ENCODE measurements at regions not wholly inside any gene's neighbourhood (a gene's known extent, or its start where the extent isn't known, plus 50 kb on each side); places are given as distances from the start of the nearest gene placed in this dataset.

GRCh38 chr7:94067506-94067905 is 63.4 kb upstream of the BET1 start:
- WGBS, 2 donors, result 85 to 95% methylated on average over 3 of the region's 3 CpGs
- no peak for DNase-seq (ENCODE audit: low spot score in 2 of 2)
- no peaks in the 10 kb centered on the region for H3K36me3 ChIP-seq
- H3K4me3 ChIP-seq, result no peak overlapping the region
- H3K9me3 ChIP-seq, result no peaks in the 10 kb centered on the region
- no peaks in the 10 kb centered on the region for H3K4me1 ChIP-seq
- H3K27me3 ChIP-seq, result no peaks in the 10 kb centered on the region
- no peak overlapping the region for H3K27ac ChIP-seq
- TF ChIP-seq EP300 (IDR thresholded peaks at IDR 0.05), result no peak
- no peak for TF ChIP-seq POLR2A (IDR thresholded peaks at IDR 0.05)
- TF ChIP-seq CTCF (IDR thresholded peaks at IDR 0.05), result no peak

GRCh38 chr7:94069162-94069739 is 65.1 kb upstream of the BET1 start:
- no peaks in the 10 kb centered on the region for H3K4me1 ChIP-seq
- H3K36me3 ChIP-seq, result no peaks in the 10 kb centered on the region
- H3K27ac ChIP-seq, result no peak overlapping the region
- no peaks in the 10 kb centered on the region for H3K27me3 ChIP-seq
- DNase-seq (ENCODE audit: low spot score in 2 of 2), result no peak
- TF ChIP-seq EP300 (IDR thresholded peaks at IDR 0.05) (no peak), CTCF (IDR thresholded peaks at IDR 0.05) (no peak), POLR2A (IDR thresholded peaks at IDR 0.05) (no peak)
- H3K9me3 ChIP-seq, result no peaks in the 10 kb centered on the region
- H3K4me3 ChIP-seq, result no peak overlapping the region
- 78 to 88% methylated on average over 7 of the region's 7 CpGs for WGBS, 2 donors

- DNase-seq (ENCODE audit: low spot score in 2 of 2), result no peak
- no peak overlapping the region for H3K4me3 ChIP-seq
- H3K27me3 ChIP-seq, result no peaks in the 10 kb centered on the region
- WGBS, 2 donors, result 69 to 81% methylated on average over 5 of the region's 5 CpGs
- no peaks in the 10 kb centered on the region for H3K4me1 ChIP-seq
- no peak overlapping the region for H3K27ac ChIP-seq
- TF ChIP-seq POLR2A (IDR thresholded peaks at IDR 0.05) (no peak), CTCF (IDR thresholded peaks at IDR 0.05) (no peak), EP300 (IDR thresholded peaks at IDR 0.05) (no peak)
- H3K36me3 ChIP-seq, result no peaks in the 10 kb centered on the region
- H3K9me3 ChIP-seq, result no peaks in the 10 kb centered on the region
These were observed 76.4 kb upstream of the BET1 start for GRCh38 chr7:94080551-94080950.

- Histone ChIP-seq H3K9me3 (no peaks in the 10 kb centered on the region), H3K27ac (no peak overlapping the region), H3K27me3 (no peaks in the 10 kb centered on the region), H3K4me1 (peaks cover 0 to under 1% (median 0%) of the 10 kb centered on the region in 4 donors), H3K4me3 (no peak overlapping the region), H3K36me3 (no peaks in the 10 kb centered on the region)
- DNase-seq (ENCODE audit: low spot score in 2 of 2), result no peak
- TF ChIP-seq CTCF (IDR thresholded peaks at IDR 0.05), result no peak
- TF ChIP-seq EP300 (IDR thresholded peaks at IDR 0.05), result no peak
- TF ChIP-seq POLR2A (IDR thresholded peaks at IDR 0.05), result no peak
These were observed 78.0 kb upstream of the BET1 start for GRCh38 chr7:94082126-94082525.

- Histone ChIP-seq H3K27ac (no peak overlapping the region), H3K36me3 (no peaks in the 10 kb centered on the region), H3K4me3 (peak overlapping the region in 1 of 4 donors; percentile 16), H3K9me3 (no peaks in the 10 kb centered on the region), H3K27me3 (no peaks in the 10 kb centered on the region), H3K4me1 (peaks cover 0 to 14% (median 0%) of the 10 kb centered on the region in 4 donors)
- DNase-seq (ENCODE audit: low spot score in 2 of 2), result peak in 1 of 2 donors; percentile 60
- WGBS, 2 donors, result 16 to 17% methylated on average over 6 of the region's 6 CpGs
- TF ChIP-seq POLR2A (IDR thresholded peaks at IDR 0.05) (no peak), CTCF (IDR thresholded peaks at IDR 0.05) (peak; percentile 53 to 81 (median 65))
These were observed 83.7 kb upstream of the BET1 start for GRCh38 chr7:94087664-94088352.

Measured in tibial nerve (tissue), 4 donors.